ENCODE measurements at regions not wholly inside any gene's neighbourhood (a gene's known extent, or its start where the extent isn't known, plus 50 kb on each side); places are given as distances from the start of the nearest gene placed in this dataset.

DNA sequence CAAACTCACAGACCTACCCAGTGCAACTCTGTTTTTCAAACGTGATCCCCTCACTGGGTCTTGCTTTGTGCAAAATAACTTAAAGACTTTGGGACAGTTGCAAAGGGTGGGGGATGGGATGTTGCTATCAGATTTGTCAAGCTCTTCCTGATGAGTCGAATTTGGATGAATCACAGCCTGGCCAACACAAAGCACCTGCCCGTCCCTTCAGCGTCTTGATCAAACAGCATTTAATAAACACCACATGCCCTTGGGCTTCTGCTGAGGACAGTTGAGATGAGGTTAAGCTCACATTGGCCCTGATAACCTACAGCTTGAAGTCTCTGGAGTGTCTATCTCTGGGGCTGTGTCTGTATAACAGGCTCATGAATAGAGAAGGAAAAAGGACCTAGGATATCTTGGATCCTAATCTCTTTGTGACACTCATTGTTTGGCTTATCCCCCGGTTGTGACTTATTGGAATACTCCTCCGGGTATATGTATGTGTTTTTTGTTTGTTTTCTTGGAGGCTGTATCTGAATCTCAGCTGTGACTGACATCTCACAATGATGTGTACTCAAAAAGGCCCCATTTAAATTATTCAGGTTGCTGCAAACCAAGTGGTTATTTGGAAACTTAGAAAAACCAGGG, 132.6 kb upstream of the NAMPT start:
- DNase-seq, result no peak

GRCh38 chr7:106416430-106416829, 131.6 kb upstream of the NAMPT start:
- no peak for DNase-seq

DNA sequence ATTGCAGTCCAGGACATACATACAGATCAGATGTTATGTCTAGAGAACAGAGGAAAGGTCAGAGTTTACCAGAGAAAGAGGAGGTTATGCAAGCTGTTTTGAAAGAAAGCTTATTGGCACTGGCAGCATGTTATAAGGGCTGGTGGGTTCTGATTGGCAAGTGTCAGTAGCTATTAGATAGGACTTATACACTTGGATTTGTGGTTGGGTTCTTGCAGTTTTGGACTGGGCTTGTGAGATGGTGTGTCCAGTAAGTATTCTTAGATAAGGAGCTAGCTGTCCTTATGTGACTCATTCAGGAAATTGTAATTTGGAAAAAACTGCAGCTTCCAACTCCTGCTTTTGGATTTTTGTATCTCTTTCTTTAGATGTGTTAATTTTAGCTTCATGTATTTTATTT, 130.7 kb upstream of the NAMPT start:
- DNase-seq, result no peak

- no peak for DNase-seq
Observed at GRCh38 chr7:106413446-106413845, 128.7 kb upstream of the NAMPT start.

- no peak for DNase-seq
Observed at GRCh38 chr7:106405697-106406141, 120.9 kb upstream of the NAMPT start.

- DNase-seq, result no peak
Observed at GRCh38 chr7:106402898-106403297, 118.1 kb upstream of the NAMPT start.

DNA sequence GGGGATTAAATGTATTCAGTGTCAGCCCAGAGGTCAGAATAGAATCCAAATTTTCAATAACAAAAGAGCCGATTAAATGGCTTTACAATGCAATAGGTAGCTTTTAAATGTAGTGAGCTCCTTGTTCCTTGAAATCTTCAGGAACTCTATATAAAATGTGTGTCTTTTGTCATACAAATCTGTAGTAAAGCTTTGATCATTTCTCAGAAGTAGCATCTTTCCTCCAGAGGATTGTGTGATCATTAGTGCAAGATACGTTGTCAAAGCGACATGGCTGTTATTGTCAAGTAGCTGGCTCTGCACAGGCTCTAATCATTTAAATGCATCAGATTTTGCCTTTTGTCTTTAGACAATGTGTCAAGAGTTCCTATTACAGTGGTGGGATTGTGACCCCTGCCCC, 116.1 kb upstream of the NAMPT start:
- no peak for DNase-seq

GRCh38 chr7:106398786-106399185, 114.0 kb upstream of the NAMPT start:
- DNase-seq, result no peak

DNA sequence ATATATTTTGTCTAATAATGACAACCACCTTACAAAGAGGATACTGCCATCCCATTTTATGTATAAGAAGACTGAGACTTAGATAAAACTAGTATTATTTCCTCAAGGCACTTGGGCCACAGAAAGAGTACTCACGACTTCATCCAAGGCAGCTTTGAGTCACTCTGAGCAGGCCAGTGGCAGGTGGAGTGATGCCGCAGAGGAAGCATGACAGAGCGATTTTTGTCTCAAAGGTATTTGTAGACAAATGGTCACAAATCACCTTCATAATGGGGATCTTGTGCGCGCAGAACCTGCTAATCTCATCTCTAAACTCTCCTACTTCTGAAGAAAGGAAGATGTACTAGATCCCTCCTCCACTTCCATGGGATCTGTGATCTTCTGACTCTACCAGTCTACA, 113.2 kb upstream of the NAMPT start:
- no peak for DNase-seq

DNA sequence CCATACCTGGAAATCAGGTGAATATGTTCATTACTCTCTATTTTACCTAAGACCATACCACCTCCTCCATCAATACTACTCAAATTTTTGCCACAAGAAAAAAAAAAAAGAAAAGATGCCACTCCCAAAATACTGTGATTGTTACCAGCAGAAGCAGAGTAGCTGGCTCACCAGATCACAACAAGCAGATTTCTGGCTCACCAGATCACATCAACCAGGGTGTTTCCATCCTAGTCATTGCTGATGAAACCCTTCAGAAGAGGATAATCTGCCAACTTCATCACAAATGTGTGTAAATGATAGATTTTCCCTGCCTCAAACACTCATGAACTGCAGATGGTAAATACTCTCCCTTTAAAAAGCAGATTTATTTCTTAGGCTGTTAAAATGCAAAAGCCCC, 109.7 kb upstream of the NAMPT start:
- DNase-seq, result no peak

- DNase-seq, result no peak
Observed at GRCh38 chr7:106393564-106394251, 108.9 kb upstream of the NAMPT start.

DNA sequence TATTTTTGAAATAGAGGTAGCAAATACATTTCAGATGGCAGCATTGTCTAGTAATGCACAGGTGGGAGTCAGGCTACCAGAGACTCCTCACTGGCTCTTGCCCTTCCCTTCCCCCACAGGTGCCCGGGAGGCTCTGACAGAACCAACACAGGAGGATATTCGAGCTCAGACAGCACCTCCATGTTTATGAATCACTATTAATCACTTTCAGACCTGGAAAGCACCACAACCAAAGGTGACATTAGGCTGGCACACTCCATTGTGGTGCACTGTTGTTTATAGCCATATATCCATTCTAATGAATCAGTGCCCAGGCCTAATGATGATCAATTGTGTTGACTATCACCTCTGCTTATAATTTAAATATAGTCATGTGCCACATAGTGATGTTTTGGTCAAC, 107.8 kb upstream of the NAMPT start:
- no peak for DNase-seq

- DNase-seq, result no peak
Observed at GRCh38 chr7:106392144-106392543, 107.4 kb upstream of the NAMPT start.

DNA sequence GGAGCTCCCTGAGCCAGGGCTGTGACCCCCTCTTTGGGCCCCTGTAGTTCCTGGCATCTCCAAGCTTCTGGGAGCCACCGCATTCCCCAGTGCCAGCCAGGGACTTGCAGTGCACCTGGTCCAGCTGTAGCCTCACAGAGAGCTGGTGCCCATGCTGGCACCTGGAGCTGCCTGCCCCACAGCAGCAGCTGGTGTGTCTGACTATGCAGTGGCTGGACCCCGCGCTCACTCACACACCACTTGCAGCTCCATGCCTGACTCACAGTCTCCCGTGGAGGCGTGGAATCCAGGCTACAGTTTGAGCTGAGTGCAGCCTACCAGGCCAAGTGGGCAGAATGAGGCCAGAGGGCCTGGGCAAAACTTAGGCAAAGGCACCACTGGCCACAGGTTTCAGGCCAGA, 102.2 kb upstream of the NAMPT start:
- no peak for DNase-seq

- no peak for DNase-seq
Observed at GRCh38 chr7:106384373-106384772, 99.6 kb upstream of the NAMPT start.

DNA sequence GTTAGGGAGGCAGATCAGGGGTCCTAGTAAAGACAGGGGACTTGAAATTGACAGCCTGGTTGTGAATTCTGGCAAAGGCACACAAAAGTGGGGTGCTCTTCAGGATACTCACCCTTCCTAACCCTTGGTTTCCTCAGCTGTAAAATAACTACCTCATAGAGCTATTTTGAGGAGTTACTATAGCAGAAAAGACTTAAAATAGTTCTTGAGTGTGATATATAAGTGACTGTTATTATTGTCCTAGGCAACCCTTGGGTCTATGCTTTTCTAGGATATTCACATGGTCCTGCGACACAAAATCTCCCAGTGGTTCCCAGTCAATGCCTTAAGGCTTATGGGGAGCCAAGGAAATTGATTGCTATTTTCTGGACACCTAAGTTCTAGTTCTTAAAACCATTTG, 98.1 kb upstream of the NAMPT start:
- no peak for DNase-seq

DNA sequence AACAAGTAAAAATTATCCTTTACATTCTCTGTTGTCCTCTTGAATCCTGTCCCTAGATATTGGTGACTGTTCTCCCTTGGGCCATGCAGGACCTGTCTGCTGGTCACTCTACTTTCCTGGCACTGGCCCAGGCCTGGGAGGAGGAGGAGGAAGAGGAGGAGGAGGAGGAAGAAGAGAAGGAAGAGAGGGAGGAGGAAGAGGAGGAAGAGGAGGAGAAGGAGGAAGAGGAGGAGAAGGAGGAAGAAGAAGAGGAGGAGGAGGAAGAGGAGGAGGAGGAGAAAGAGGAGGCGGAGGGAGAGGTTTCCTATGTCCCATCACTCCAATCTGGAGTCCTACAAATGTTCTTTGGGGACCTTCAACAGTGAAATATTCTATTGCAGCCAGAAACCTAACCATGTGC, 97.3 kb upstream of the NAMPT start:
- DNase-seq, result no peak

DNA sequence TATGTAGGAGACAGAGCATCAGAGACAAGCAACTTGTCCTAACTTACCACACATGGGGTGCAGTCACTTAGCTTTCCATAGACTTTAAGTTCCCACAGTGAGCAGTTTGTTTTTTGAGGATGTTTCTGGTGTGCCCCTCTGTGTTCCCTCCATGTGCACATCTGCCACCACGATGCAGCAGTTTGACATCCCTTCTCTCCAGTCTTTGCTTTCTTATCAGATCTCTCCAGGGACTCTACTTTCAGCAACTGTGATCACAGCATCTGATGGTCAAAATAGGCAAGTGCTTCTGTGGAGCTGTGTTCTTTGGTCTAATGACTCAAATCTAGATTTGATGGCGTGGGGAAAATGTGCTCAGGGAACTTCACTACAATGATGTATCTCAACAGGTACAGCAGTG, 96.5 kb upstream of the NAMPT start:
- DNase-seq, result no peak

GRCh38 chr7:106377847-106378361, 93.1 kb upstream of the NAMPT start:
- DNase-seq, result no peak

- no peak for DNase-seq
Observed at GRCh38 chr7:106376026-106376799, 91.4 kb upstream of the NAMPT start.

GRCh38 chr7:106375499-106375898, 90.7 kb upstream of the NAMPT start:
- no peak for DNase-seq

- DNase-seq, result no peak
Observed at GRCh38 chr7:106374437-106374836, 89.7 kb upstream of the NAMPT start.

DNA sequence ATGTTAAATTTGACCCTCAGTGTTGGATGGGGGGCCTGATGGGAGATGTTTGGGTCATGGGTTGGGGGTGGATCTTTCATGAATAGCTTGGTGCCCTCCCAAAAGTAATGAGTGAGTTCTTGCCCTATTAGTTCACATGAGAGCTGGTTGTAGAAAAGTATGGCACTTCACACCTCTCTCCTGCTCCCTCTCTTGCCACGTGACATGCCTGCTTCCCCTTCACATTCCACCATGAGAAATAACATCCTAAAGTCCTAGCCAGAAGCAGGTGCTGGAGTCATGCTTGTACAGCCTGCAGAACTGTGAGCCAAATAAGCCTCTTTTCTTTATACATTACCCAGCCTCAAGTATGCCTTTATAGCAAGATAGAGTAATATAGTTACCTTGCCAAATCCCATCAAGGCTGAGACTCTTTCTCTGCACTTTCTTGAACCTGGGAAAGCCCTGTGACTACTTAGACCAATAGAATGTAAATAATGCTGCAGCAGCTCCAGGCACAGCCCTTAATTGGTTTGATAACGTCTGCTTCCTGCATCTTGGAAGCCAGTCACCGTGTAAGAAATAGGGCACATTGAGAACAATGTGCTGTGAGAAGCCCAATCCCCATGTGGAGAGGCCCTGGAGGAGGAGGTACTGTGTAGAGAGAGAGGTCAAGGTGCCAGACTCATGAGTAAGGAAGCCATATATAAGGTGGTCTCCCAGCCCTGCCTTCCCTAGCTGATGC, 88.0 kb upstream of the NAMPT start:
- DNase-seq, result no peak
